Trophoblast cell (in vitro differentiated cells and primary cell): ENCODE measurements at regions not wholly inside any gene's neighbourhood (a gene's known extent, or its start where the extent isn't known, plus 50 kb on each side); places are given as distances from the start of the nearest gene placed in this dataset.

Experiments
- DNase-seq, 2 donors: peaks; one replicate each; pipeline ENCODE4 v3.0.0-alpha.2; 2016
- H2AFZ ChIP-seq: 2 replicates; pipeline ENCODE4 v1.6.1; 2013; ENCODE audit warnings: low read length, moderate library complexity, mild to moderate bottlenecking; ENCODE audit not compliant: insufficient read depth, poor library complexity
- H2AK5ac ChIP-seq: 2 replicates; pipeline ENCODE4 v1.6.1; 2013; ENCODE audit warnings: mild to moderate bottlenecking, low read length
- H2BK120ac ChIP-seq: 2 replicates; pipeline ENCODE4 v1.6.1; 2013; ENCODE audit warnings: low read length, mild to moderate bottlenecking, moderate library complexity; ENCODE audit not compliant: insufficient read depth, poor library complexity
- H2BK12ac ChIP-seq: 2 replicates; pipeline ENCODE4 v1.6.1; 2013; ENCODE audit warnings: mild to moderate bottlenecking, low read length, moderate library complexity
- H2BK5ac ChIP-seq: 2 replicates; pipeline ENCODE4 v1.6.1; 2013; ENCODE audit warnings: low read length, low read depth, moderate library complexity, mild to moderate bottlenecking; ENCODE audit not compliant: poor library complexity
- H3K14ac ChIP-seq: 2 replicates; pipeline ENCODE4 v1.6.1; 2013; ENCODE audit warnings: mild to moderate bottlenecking, low read length
- H3K18ac ChIP-seq: 2 replicates; pipeline ENCODE4 v1.6.1; 2013; ENCODE audit warnings: mild to moderate bottlenecking, low read length
- H3K23ac ChIP-seq: 2 replicates; pipeline ENCODE4 v1.6.1; 2013; ENCODE audit warnings: low read length
- H3K27ac ChIP-seq: 2 replicates; pipeline ENCODE4 v1.5.1; 2013; ENCODE audit warnings: low read depth, mild to moderate bottlenecking, inconsistent platforms, low read length, moderate library complexity
- H3K27me3 ChIP-seq: 2 replicates; pipeline ENCODE4 v1.6.1; 2013; ENCODE audit warnings: inconsistent platforms, mild to moderate bottlenecking, low read length, moderate library complexity; ENCODE audit not compliant: insufficient read depth
- H3K36me3 ChIP-seq, 2 experiments: 1 replicate in 1 of 2; 2 replicates in 1 of 2; pipeline ENCODE4 v1.6.1; 2013; ENCODE audit warnings: low read length in 2 of 2, mild to moderate bottlenecking in 2 of 2, moderate library complexity in 1 of 2; ENCODE audit not compliant: insufficient read depth in 2 of 2, control insufficient read depth in 1 of 2
- H3K4ac ChIP-seq: 2 replicates; pipeline ENCODE4 v1.6.1; 2013; ENCODE audit warnings: low read depth, mild to moderate bottlenecking, low read length, moderate library complexity
- H3K4me1 ChIP-seq, 2 experiments: 1 replicate in 1 of 2; 2 replicates in 1 of 2; pipeline ENCODE4 v1.6.1; 2013; ENCODE audit warnings: low read length in 2 of 2, mild to moderate bottlenecking in 2 of 2, moderate library complexity in 1 of 2; ENCODE audit not compliant: insufficient read depth in 2 of 2, control insufficient read depth in 1 of 2
- H3K4me2 ChIP-seq: 2 replicates; pipeline ENCODE4 v1.6.1; 2013; ENCODE audit warnings: inconsistent platforms, mild to moderate bottlenecking, low read length, moderate library complexity
- H3K4me3 ChIP-seq: 2 replicates; pipeline ENCODE4 v1.5.1; 2013; ENCODE audit warnings: mild to moderate bottlenecking, low read depth, low read length, inconsistent platforms
- H3K79me1 ChIP-seq: one replicate; pipeline ENCODE4 v1.6.1; 2013; ENCODE audit warnings: low read length
- H3K79me2 ChIP-seq: 2 replicates; pipeline ENCODE4 v1.6.1; 2013; ENCODE audit warnings: low read length, mild to moderate bottlenecking; ENCODE audit not compliant: control insufficient read depth, insufficient read depth, poor library complexity
- H3K9ac ChIP-seq: 2 replicates; pipeline ENCODE4 v1.6.1; 2013; ENCODE audit warnings: mild to moderate bottlenecking, low read length
- H3K9me3 ChIP-seq: 2 replicates; pipeline ENCODE4 v1.6.1; 2013; ENCODE audit warnings: low read depth, mild to moderate bottlenecking, control low read depth, inconsistent platforms, low read length; ENCODE audit not compliant: insufficient read depth
- H4K12ac ChIP-seq: 2 replicates; pipeline ENCODE4 v1.6.1; 2013; ENCODE audit warnings: low read depth, mild to moderate bottlenecking, low read length, moderate library complexity
- H4K8ac ChIP-seq: 2 replicates; pipeline ENCODE4 v1.6.1; 2013; ENCODE audit warnings: low read depth, mild to moderate bottlenecking, low read length, moderate library complexity
- H4K91ac ChIP-seq: one replicate; pipeline ENCODE4 v1.6.1; 2013; ENCODE audit warnings: low read depth, mild to moderate bottlenecking, low read length, moderate library complexity
- WGBS: extraction: QIAGEN DNeasy Blood & Tissue Kit; methylation state at CpG from one replicate; pipeline ENCODE4 v1.1.7; 2013; ENCODE audit warnings: missing lambda C conversion rate; ENCODE audit not compliant: insufficient read length, insufficient coverage; ENCODE audit errors: extremely low coverage; 5-methylcytosine and 5-hydroxymethylcytosine counted together

- H2BK5ac ChIP-seq = no peak overlapping the region
- no peak overlapping the region for H3K4me2 ChIP-seq
- H4K12ac ChIP-seq = no peak overlapping the region
- H3K18ac ChIP-seq = no peak overlapping the region
- no peak overlapping the region for H4K91ac ChIP-seq
- no peak overlapping the region for H4K8ac ChIP-seq
- H3K27me3 ChIP-seq = no peaks in the 10 kb centered on the region
- no peak overlapping the region for H2BK120ac ChIP-seq
- H3K79me2 ChIP-seq = no peaks in the 10 kb centered on the region
- H3K4me3 ChIP-seq = no peak overlapping the region
- no peak for DNase-seq
- H3K4ac ChIP-seq = no peak overlapping the region
- H3K36me3 ChIP-seq = no peaks in the 10 kb centered on the region
- H3K79me1 ChIP-seq = no peaks in the 10 kb centered on the region
- no peak overlapping the region for H3K23ac ChIP-seq
- H3K4me1 ChIP-seq = peaks cover 0 to 2% of the 10 kb centered on the region in 2 experiments
- no CpG with 5 or more reads among the region's 5 CpGs for WGBS
- H3K9me3 ChIP-seq = peaks cover 1% of the 10 kb centered on the region
- H2AK5ac ChIP-seq = no peak overlapping the region
- H3K27ac ChIP-seq = no peak overlapping the region
- H2BK12ac ChIP-seq = no peak overlapping the region
- no peak overlapping the region for H3K14ac ChIP-seq
- H3K9ac ChIP-seq = no peak overlapping the region
- H2AFZ ChIP-seq = no peak overlapping the region
Measured at GRCh38 chr2:204064119-204064518, 127.6 kb downstream of the ICOS start.

GRCh38 chr2:204065566-204065965 lies 129.0 kb downstream of the ICOS start:
- H3K36me3 ChIP-seq = no peaks in the 10 kb centered on the region
- WGBS = no CpG with 5 or more reads among the region's 3 CpGs

GRCh38 chr2:204066051-204066450 lies 129.5 kb downstream of the ICOS start:
- no peak overlapping the region for H2BK5ac ChIP-seq
- no peak overlapping the region for H4K12ac ChIP-seq
- no peak overlapping the region for H3K4me3 ChIP-seq
- no peaks in the 10 kb centered on the region for H3K27me3 ChIP-seq
- no peak overlapping the region for H4K8ac ChIP-seq
- no peak overlapping the region for H3K27ac ChIP-seq
- H4K91ac ChIP-seq = no peak overlapping the region
- no peak overlapping the region for H3K14ac ChIP-seq
- no peak overlapping the region for H2BK120ac ChIP-seq
- H3K36me3 ChIP-seq = no peaks in the 10 kb centered on the region
- no CpG with 5 or more reads among the region's 1 CpG for WGBS
- no peak overlapping the region for H3K9ac ChIP-seq
- H3K79me1 ChIP-seq = no peaks in the 10 kb centered on the region
- no peak overlapping the region for H2AFZ ChIP-seq
- no peak overlapping the region for H2AK5ac ChIP-seq
- H3K9me3 ChIP-seq = peaks cover 1% of the 10 kb centered on the region
- peak; percentile 83 to 96 for DNase-seq
- no peak overlapping the region for H3K4me2 ChIP-seq
- H2BK12ac ChIP-seq = no peak overlapping the region
- no peak overlapping the region for H3K18ac ChIP-seq
- no peak overlapping the region for H3K4ac ChIP-seq
- no peaks in the 10 kb centered on the region for H3K79me2 ChIP-seq
- no peak overlapping the region for H3K23ac ChIP-seq
- H3K4me1 ChIP-seq = peaks cover 0 to 2% of the 10 kb centered on the region in 2 experiments

More at GRCh38 chr2:204065566-204065965, 129.0 kb downstream of the ICOS start:
- Histone ChIP-seq H3K9ac (peak overlapping the region; percentile 75), H2AK5ac (no peak overlapping the region), H3K27me3 (no peaks in the 10 kb centered on the region), H3K14ac (no peak overlapping the region), H3K79me1 (no peaks in the 10 kb centered on the region), H4K91ac (no peak overlapping the region), H3K4me3 (no peak overlapping the region), H3K4me1 (peaks cover 0 to 2% of the 10 kb centered on the region in 2 experiments), H3K79me2 (no peaks in the 10 kb centered on the region), H2BK120ac (no peak overlapping the region), H2BK5ac (no peak overlapping the region), H3K18ac (no peak overlapping the region), H4K8ac (no peak overlapping the region), H3K9me3 (peaks cover 1% of the 10 kb centered on the region), H3K27ac (no peak overlapping the region), H3K4me2 (no peak overlapping the region), H2AFZ (no peak overlapping the region), H4K12ac (no peak overlapping the region), H3K4ac (no peak overlapping the region), H2BK12ac (no peak overlapping the region), H3K23ac (peak overlapping the region; percentile 17)
- DNase-seq = peak; percentile 81 to 92

GRCh38 chr2:204069804-204070203 lies 133.2 kb downstream of the ICOS start:
- Histone ChIP-seq H4K12ac (no peak overlapping the region), H3K27ac (no peak overlapping the region), H3K4me2 (no peak overlapping the region), H3K14ac (no peak overlapping the region), H3K79me2 (no peaks in the 10 kb centered on the region), H3K4ac (no peak overlapping the region), H3K23ac (no peak overlapping the region), H4K8ac (no peak overlapping the region), H2AK5ac (no peak overlapping the region), H4K91ac (no peak overlapping the region), H2BK5ac (no peak overlapping the region), H3K4me1 (peaks cover 0 to 2% of the 10 kb centered on the region in 2 experiments), H3K36me3 (no peaks in the 10 kb centered on the region), H3K79me1 (no peaks in the 10 kb centered on the region), H3K4me3 (no peak overlapping the region), H3K18ac (no peak overlapping the region), H2BK12ac (no peak overlapping the region), H3K27me3 (no peaks in the 10 kb centered on the region), H3K9me3 (peaks cover 1% of the 10 kb centered on the region), H2AFZ (no peak overlapping the region), H3K9ac (no peak overlapping the region), H2BK120ac (no peak overlapping the region)
- DNase-seq = peak in 1 of 2 donors; percentile 26
- WGBS = no CpG with 5 or more reads among the region's 7 CpGs
